Aorta (tissue), 5 donors: ENCODE measurements at regions not wholly inside any gene's neighbourhood (a gene's known extent, or its start where the extent isn't known, plus 50 kb on each side); places are given as distances from the start of the nearest gene placed in this dataset.

Experiments
- ATAC-seq: fragments of 200-7000 bp; cut with Tn5 transposase; one replicate; pipeline ENCODE4 v1.9.1; 2022; ENCODE audit warnings: moderate library complexity; ENCODE audit not compliant: low FRiP score
- DNase-seq, 2 donors: peaks; one replicate each; pipeline ENCODE4 v3.0.0-alpha.2; 2020
- H3K27ac ChIP-seq, 2 donors: one replicate each; pipeline ENCODE4 v1.5.1; 2013; ENCODE audit warnings: low read length in 2 of 2, mild to moderate bottlenecking in 2 of 2, moderate library complexity in 2 of 2, control low read depth in 1 of 2, inconsistent platforms in 1 of 2, low read depth in 1 of 2
- H3K27me3 ChIP-seq, 2 donors: one replicate each; pipeline ENCODE4 v1.6.1; 2013; ENCODE audit warnings: control low read depth in 1 of 2, low read length in 1 of 2, mild to moderate bottlenecking in 1 of 2, moderate library complexity in 1 of 2; ENCODE audit not compliant: insufficient read depth in 2 of 2, control insufficient read depth in 1 of 2
- H3K36me3 ChIP-seq, 2 donors: one replicate each; pipeline ENCODE4 v1.6.1; 2013; ENCODE audit warnings: control low read depth in 1 of 2, low read length in 1 of 2, mild to moderate bottlenecking in 1 of 2; ENCODE audit not compliant: insufficient read depth in 2 of 2, control insufficient read depth in 1 of 2
- H3K4me1 ChIP-seq, 2 donors: one replicate each; pipeline ENCODE4 v1.6.1; 2013; ENCODE audit warnings: low read length in 2 of 2, control low read depth in 1 of 2, mild to moderate bottlenecking in 1 of 2, moderate library complexity in 1 of 2; ENCODE audit not compliant: insufficient read depth in 2 of 2, control insufficient read depth in 1 of 2
- H3K4me3 ChIP-seq, 2 donors: one replicate each; pipeline ENCODE4 v1.5.1; 2013; ENCODE audit warnings: low read length in 2 of 2, control low read depth in 1 of 2, mild to moderate bottlenecking in 1 of 2
- H3K9me3 ChIP-seq: one replicate; pipeline ENCODE4 v1.6.1; 2013; ENCODE audit warnings: mild to moderate bottlenecking, low read length; ENCODE audit not compliant: control insufficient read depth
- whole genome bisulfite sequencing, 2 donors: extraction: QIAGEN DNeasy Blood & Tissue Kit; methylation state at CpG; one replicate each; pipeline ENCODE4 v1.1.7; 2013; 5-methylcytosine and 5-hydroxymethylcytosine counted together
- intact Hi-C, 2 donors: fragments of 100-400 bp; cut with DNase I; formaldehyde crosslinking; loops; one replicate each; pipeline versions ENCODE4 v1.14.2 to v1.15.0; 2022
- donor health status: healthy with polysubstance abuse.
- donor health status: Bipolar disorder and iron deficiency.
- donor health status: DM: no; HTN: no; CAD: no.
- donor health status: DM: no; HTN: no; CAD: no.
- donor health status: DM: yes; HTN: yes; CAD: no.

DNA sequence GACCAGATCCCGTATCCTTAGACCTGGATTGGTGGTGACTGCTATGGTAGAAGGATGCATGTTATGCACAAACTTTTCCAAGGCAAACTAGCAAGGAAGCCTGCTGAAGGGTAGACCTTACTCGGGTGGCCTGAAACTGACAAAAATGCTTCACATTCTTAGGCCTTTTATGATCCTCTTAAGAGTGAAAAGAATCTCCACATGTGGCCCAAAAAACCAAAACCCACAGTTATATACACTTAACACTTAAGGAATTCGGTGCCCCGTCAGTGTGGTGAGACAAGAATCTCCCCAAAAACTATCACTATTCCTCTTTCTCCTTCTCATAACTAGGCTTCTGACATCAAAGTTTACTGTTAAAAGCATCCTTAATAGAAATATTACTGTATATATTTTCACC lies 130.1 kb upstream of the SOX2 start:
- Histone ChIP-seq H3K27me3 (no peaks in the 10 kb centered on the region), H3K4me1 (no peaks in the 10 kb centered on the region), H3K9me3 (no peaks in the 10 kb centered on the region), H3K27ac (no peak overlapping the region), H3K4me3 (no peak overlapping the region), H3K36me3 (no peaks in the 10 kb centered on the region)
- no peak for DNase-seq
- intact Hi-C loops = no loop called here
- ATAC-seq = no peak
- WGBS, 2 donors = 67 to 71% methylated on average over 4 of the region's 4 CpGs

DNA sequence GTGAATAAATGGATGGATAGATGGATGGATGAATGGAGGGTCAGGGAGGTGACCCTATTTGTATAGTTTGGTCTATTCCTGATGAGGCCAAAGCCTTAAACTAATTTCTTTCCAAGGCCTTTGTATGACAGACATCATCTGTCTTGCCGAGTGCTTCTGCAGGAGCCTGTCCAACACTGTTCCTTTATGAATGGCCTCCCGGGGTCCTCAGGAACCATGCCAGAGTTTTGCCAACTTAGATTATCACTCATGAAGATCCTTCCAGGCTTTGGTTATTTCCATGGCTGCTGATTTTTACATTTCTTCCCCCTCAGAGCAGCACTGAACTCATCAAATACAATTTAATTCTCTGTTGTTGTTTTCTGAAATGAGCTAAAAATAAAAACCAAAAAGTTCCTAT lies 133.0 kb upstream of the SOX2 start:
- Histone ChIP-seq H3K4me1 (no peaks in the 10 kb centered on the region), H3K27ac (no peak overlapping the region), H3K4me3 (no peak overlapping the region), H3K27me3 (no peaks in the 10 kb centered on the region), H3K9me3 (no peaks in the 10 kb centered on the region), H3K36me3 (no peaks in the 10 kb centered on the region)
- 46 to 53% methylated on average over 2 of the region's 2 CpGs for WGBS, 2 donors
- DNase-seq (no peak), ATAC-seq (no peak)
- intact Hi-C loops = no loop called here

DNA sequence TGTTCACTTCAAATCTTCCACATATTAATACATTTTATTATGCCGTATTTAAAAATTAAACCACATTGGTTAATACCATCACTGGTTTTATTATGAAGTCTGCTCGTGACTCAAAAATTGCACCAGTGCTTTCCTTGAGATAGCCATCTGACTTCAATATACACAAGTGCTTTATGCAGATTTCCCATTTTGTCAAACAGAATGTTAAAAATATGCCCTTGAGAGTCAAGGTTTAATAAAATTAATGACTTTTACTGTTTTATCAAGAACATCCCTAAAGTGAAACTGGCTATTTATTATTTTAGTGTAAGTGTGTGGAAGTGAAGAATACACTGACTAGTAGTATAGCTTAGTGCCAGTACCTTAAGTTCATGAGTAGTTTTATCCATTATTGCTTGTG lies 139.3 kb upstream of the SOX2 start:
- DNase-seq (no peak), ATAC-seq (no peak)
- Histone ChIP-seq H3K4me3 (no peak overlapping the region), H3K9me3 (no peaks in the 10 kb centered on the region), H3K27ac (no peak overlapping the region), H3K4me1 (no peaks in the 10 kb centered on the region), H3K27me3 (no peaks in the 10 kb centered on the region), H3K36me3 (no peaks in the 10 kb centered on the region)
- intact Hi-C loops = no loop called here
- 66 to 72% methylated on average over 2 of the region's 2 CpGs for WGBS, 2 donors

- DNase-seq (no peak), ATAC-seq (no peak)
- Histone ChIP-seq H3K27me3 (no peaks in the 10 kb centered on the region), H3K9me3 (no peaks in the 10 kb centered on the region), H3K4me1 (no peaks in the 10 kb centered on the region), H3K4me3 (no peak overlapping the region), H3K36me3 (no peaks in the 10 kb centered on the region), H3K27ac (no peak overlapping the region)
- WGBS, 2 donors = 63 to 70% methylated on average over 3 of the region's 3 CpGs
- intact Hi-C loops = no loop called here
Observed at GRCh38 chr3:181570472-181570871, 141.3 kb upstream of the SOX2 start.

GRCh38 chr3:181569356-181569940 lies 142.3 kb upstream of the SOX2 start:
- no peak for ATAC-seq
- DNase-seq = no peak
- WGBS, 2 donors = 25 to 37% methylated on average over 3 of the region's 3 CpGs
- no peak overlapping the region for H3K4me3 ChIP-seq
- H3K36me3 ChIP-seq = no peaks in the 10 kb centered on the region
- no peaks in the 10 kb centered on the region for H3K4me1 ChIP-seq
- H3K27me3 ChIP-seq = no peaks in the 10 kb centered on the region
- intact Hi-C loops = no loop called here
- H3K27ac ChIP-seq = no peak overlapping the region
- H3K9me3 ChIP-seq = no peaks in the 10 kb centered on the region

DNA sequence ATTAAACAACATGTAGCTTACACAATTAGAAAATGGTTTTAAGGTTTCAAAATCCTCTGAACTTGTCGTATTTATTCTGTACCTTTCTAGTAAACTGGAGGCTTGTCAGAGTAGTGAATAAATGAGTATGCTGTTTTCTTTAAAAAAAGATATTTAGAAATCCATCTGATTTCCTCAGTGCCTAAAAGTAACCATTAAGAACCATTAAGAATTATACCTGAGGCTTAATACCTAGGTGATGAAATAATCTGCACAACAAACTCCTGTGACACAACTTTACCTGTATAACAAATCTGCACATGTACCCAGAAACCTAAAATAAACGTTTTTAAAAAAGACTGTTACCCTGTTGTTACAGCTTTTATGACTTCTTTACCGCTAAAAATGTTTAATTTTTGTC lies 143.0 kb upstream of the SOX2 start:
- DNase-seq = no peak
- Histone ChIP-seq H3K4me3 (no peak overlapping the region), H3K9me3 (no peaks in the 10 kb centered on the region), H3K27me3 (no peaks in the 10 kb centered on the region), H3K27ac (no peak overlapping the region), H3K4me1 (no peaks in the 10 kb centered on the region), H3K36me3 (no peaks in the 10 kb centered on the region)
- ATAC-seq = no peak
- WGBS, 2 donors = 57% methylated on average over 3 of the region's 3 CpGs
- intact Hi-C loops = no loop called here

- WGBS, 2 donors = 55 to 57% methylated on average over 3 of the region's 3 CpGs
- Histone ChIP-seq H3K4me3 (no peak overlapping the region), H3K27ac (no peak overlapping the region), H3K9me3 (no peaks in the 10 kb centered on the region), H3K27me3 (no peaks in the 10 kb centered on the region), H3K4me1 (no peaks in the 10 kb centered on the region), H3K36me3 (no peaks in the 10 kb centered on the region)
- ATAC-seq (no peak), DNase-seq (no peak)
- intact Hi-C loops = no loop called here
Observed at GRCh38 chr3:181568248-181568647, 143.5 kb upstream of the SOX2 start.

- DNase-seq = no peak
- H3K9me3 ChIP-seq = no peaks in the 10 kb centered on the region
- no peak for ATAC-seq
- no peaks in the 10 kb centered on the region for H3K4me1 ChIP-seq
- H3K27me3 ChIP-seq = no peaks in the 10 kb centered on the region
- WGBS, 2 donors = 58% methylated on average over 6 of the region's 6 CpGs
- no peak overlapping the region for H3K27ac ChIP-seq
- intact Hi-C loops = no loop called here
- H3K4me3 ChIP-seq = no peak overlapping the region
- no peaks in the 10 kb centered on the region for H3K36me3 ChIP-seq
Observed at GRCh38 chr3:181567311-181568075, 144.2 kb upstream of the SOX2 start.

- no peak overlapping the region for H3K27ac ChIP-seq
- DNase-seq (no peak), ATAC-seq (no peak)
- no peaks in the 10 kb centered on the region for H3K4me1 ChIP-seq
- no peaks in the 10 kb centered on the region for H3K36me3 ChIP-seq
- WGBS, 2 donors = 30% methylated on average over 3 of the region's 3 CpGs
- no peak overlapping the region for H3K4me3 ChIP-seq
- intact Hi-C loops = no loop called here
- no peaks in the 10 kb centered on the region for H3K9me3 ChIP-seq
- no peaks in the 10 kb centered on the region for H3K27me3 ChIP-seq
Observed at GRCh38 chr3:181565416-181565815, 146.3 kb upstream of the SOX2 start.
